Adrenal gland (tissue), 5 donors: ENCODE measurements at regions not wholly inside any gene's neighbourhood (a gene's known extent, or its start where the extent isn't known, plus 50 kb on each side); places are given as distances from the start of the nearest gene placed in this dataset.

Source experiments
- CTCF ChIP-seq, 6 experiments: fragments of 450-650 bp in 4 of 6; fragments of 200-600 bp in 2 of 6; sonication (generic) in 1 of 6; IDR thresholded peaks; 1 replicate in 5 of 6; 2 replicates in 1 of 6; pipeline versions ENCODE4 v1.5.1 to v1.8.0; 2016 to 2021; ENCODE audit warnings: antibody characterized with exemption in 6 of 6, mild to moderate bottlenecking in 2 of 6, moderate library complexity in 1 of 6
- POLR2A ChIP-seq, 2 donors: fragments of 450-650 bp; IDR thresholded peaks; one replicate each; pipeline ENCODE4 v1.6.1; 2017; ENCODE audit warnings: antibody characterized with exemption in 2 of 2, mild to moderate bottlenecking in 2 of 2, moderate library complexity in 1 of 2
- donor health status: DM: no; HTN: no; CAD: no.

DNA sequence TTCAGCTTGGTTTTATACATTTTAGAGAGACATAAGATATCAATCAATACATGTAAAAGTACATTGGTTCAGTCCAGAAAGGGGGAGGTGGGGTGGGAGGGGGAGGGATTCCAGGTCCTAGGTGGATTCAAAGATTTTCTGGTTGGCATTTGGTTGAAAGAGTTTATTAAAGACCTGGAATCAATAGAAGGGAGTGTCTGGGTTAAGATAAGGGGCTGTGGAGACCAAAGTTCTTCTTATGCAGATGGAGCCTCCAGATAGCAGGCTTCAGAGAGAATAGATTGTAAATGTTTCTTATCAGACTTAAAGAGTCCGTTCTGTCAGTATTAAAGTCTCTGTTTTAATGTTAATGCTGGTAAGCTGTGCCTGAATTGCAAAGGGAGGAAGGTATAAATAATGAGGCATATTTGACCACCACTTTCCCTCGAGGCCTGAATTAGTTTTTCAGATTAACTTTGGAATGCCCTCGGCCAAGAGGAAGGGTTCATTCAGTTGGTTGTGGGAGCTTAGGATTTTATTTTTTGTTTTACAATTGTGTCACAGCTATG, 169.9 kb downstream of the AASDH start:
- TF ChIP-seq CTCF (IDR thresholded peaks at IDR 0.05) (no peak), POLR2A (IDR thresholded peaks at IDR 0.05) (no peak)
